GM18498 (cell line): ENCODE measurements at regions not wholly inside any gene's neighbourhood (a gene's known extent, or its start where the extent isn't known, plus 50 kb on each side); places are given as distances from the start of the nearest gene placed in this dataset.
"Not testable (repeated sequence)": the region's sequence is repeated elsewhere in the genome, so short reads cannot be mapped to it uniquely, and the experiment has no call there.

ENCODE experiments used
- ATAC-seq: cut with Tn5 transposase; IDR thresholded peaks from one replicate; pipeline ENCODE4 v1.9.1; 2021; ENCODE audit warnings: mild to moderate bottlenecking, moderate library complexity; ENCODE audit not compliant: unreplicated experiment

GRCh38 chr3:103564116-103564515 is 1129.3 kb downstream of the ZPLD1 start:
- ATAC-seq = not testable (repeated sequence)

- ATAC-seq = no peak
Measured at GRCh38 chr3:103585809-103586208, 1151.0 kb downstream of the ZPLD1 start.

DNA sequence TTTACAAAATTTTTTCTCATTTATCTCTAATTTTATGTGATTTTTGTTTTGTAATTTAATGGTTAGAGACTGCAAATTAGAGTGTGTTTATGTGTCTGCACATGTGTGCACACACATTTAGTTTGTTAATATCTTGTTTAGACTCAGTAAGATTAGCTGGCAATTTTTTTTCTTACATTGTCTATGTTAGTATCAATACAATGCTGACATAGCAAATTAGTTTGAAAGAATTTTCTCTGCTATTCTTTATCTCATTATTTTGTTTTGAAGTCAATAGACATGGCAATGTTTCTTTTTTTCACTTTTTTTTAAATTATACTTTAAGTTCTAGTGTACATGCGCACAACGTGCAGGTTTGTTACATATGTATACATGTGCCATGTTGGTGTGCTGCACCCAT is 1155.0 kb downstream of the ZPLD1 start:
- no peak for ATAC-seq

DNA sequence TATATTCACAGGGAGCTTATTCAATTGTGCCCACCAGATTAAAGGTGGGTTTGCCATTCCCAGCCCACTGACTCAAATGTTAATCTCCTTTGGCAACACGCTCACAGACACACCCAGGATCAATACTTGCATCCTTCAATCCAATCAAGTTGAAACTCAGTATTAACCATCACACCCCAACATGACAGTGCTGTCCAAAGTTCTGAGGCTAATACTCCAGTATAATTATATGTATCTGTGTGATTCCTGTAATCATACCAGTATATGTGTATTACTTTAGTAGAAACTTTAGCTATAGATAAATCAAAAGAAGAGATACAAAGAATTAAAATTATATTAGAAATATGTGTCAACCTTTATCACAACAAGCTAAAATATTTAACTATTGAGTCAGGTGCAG is 1166.0 kb downstream of the ZPLD1 start:
- ATAC-seq = no peak

- ATAC-seq = no peak
Measured at GRCh38 chr3:103601666-103602065, 1166.9 kb downstream of the ZPLD1 start.

GRCh38 chr3:103609472-103609871 is 1174.7 kb downstream of the ZPLD1 start:
- no peak for ATAC-seq

GRCh38 chr3:103613397-103614156 is 1178.8 kb downstream of the ZPLD1 start:
- ATAC-seq = no peak

- no peak for ATAC-seq
Measured at GRCh38 chr3:103614719-103615118, 1179.9 kb downstream of the ZPLD1 start.

DNA sequence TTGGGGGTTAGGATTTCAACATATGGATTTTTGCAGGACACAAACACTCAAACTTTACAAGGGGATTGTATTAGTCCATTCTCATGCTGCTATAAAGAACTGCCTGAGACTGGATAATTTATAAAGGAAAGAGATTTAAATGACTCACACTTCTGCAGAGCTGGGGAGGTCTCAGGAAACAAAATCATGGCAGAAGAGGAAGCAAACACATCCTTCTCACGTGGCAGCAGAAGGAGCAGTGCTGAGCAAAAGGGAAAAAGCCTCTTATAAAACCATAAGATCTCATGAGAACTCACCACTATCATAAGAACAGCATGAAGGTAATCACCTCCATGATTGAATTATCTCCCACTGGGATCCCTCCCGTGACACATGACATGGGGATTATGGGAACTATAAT is 1183.1 kb downstream of the ZPLD1 start:
- no peak for ATAC-seq

DNA sequence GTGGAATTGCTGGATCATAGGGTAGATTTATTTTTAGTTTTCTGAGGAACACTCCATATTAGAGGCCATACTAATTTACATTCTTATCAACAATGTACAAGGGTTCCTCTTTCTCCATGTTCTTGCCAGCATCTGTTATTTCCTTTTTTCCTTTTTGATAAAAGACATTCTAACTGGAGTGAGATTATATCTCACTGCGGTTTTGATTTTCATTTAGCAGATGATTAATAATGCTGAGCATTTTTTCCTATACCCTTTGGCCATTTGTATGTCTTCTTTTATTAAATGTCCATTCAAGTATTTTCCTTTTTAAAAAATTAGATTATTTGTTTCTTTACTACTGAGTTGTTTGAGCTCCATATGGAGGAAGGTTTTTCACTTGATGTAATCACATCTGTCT is 1189.5 kb downstream of the ZPLD1 start:
- no peak for ATAC-seq

DNA sequence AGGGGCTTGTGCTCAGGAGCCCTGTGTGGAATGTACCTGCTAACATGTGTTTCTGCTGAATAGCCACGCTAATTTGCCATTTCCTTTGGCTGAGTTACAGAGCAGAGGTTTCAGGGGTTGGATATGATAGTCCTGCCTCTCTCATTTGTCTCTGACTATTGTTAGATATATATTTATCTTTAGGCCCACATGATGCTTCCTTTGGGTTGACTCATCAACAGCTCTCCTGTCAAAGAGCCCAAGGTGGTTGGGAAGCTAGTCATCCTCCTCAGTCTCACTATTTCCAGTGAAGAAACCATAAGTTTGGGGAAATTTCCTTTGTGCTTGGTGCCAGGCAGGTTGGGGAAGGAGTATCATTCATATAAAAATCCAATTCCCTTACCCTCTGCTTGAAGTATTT is 1194.6 kb downstream of the ZPLD1 start:
- ATAC-seq = no peak

DNA sequence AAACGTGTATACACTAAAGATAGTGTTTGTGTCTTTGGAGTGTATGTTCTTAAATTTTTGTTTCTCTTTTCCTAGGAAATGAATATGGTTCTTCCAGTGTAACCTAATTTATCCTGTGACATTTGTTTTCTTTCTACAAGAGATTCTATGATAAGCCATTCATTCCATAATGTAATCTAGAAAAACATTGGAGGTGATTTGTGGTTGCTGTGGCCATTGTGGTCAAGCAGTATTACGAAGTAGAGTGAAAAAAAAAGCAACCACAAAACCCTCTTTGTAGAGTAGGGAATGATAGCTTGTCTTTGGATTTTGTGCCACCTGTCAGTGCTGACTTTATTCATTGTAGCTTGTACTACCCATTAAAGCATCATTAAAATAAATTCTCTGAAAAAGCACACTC is 1209.6 kb downstream of the ZPLD1 start:
- ATAC-seq = no peak

DNA sequence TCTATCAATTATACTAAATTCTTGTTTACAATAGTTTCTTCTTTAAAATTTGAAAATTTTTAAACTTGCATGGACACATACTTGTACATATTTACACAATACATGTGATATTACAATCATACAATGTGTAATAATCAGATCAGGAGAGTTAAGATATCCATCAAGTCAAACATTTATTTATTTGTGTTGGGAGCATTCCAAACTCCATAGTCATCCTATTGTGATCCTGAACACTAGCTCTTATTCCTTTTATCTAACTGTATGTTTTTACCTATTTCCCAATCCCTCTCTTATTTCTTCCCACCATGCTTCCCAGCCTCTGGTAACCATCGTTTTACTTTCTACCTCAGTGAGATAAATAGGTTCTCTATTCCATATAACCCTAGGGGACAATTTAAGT is 1219.2 kb downstream of the ZPLD1 start:
- no peak for ATAC-seq

DNA sequence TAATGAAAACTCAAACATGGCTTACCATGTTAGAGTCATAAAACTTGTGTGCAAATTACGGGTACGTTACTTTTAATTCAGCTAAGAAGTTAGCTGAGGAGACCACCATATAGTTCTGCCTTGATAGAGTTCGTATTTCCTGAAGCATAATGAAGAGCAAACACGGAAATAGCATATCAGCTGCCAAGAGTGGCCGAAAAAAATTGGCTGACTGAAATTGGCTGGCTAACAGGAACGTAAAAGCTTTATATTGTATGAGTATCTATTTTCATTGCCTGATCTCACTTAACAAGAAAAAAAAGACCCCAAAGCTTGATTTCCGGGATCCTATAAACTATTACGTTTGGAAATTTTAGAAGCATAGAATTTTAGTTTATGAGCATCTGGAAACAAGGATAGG is 1222.9 kb downstream of the ZPLD1 start:
- no peak for ATAC-seq

- ATAC-seq = no peak
Measured at GRCh38 chr3:103660810-103661209, 1226.0 kb downstream of the ZPLD1 start.

DNA sequence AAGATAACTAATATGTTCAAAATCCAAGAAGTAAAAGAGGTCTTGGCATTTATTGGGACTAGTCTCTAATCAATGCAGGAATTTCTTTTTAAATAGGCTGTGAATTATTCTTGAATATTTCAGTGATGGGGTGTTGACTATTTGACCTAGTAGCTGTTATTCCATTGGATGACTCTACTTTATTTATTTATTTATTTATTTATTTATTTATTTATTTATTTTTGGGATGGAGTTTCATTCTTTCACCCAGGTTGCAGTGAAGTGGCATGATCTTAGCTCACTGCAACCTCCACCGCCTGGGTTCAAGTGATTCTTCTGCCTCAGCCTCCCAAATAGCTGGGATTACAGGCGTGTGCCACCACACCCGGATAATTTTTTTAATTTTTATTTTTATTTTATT is 1227.8 kb downstream of the ZPLD1 start:
- no peak for ATAC-seq

GRCh38 chr3:103672346-103672745 is 1237.5 kb downstream of the ZPLD1 start:
- ATAC-seq = no peak

GRCh38 chr3:103684904-103685303 is 1250.1 kb downstream of the ZPLD1 start:
- ATAC-seq = no peak

GRCh38 chr3:103685939-103686338 is 1251.1 kb downstream of the ZPLD1 start:
- no peak for ATAC-seq

DNA sequence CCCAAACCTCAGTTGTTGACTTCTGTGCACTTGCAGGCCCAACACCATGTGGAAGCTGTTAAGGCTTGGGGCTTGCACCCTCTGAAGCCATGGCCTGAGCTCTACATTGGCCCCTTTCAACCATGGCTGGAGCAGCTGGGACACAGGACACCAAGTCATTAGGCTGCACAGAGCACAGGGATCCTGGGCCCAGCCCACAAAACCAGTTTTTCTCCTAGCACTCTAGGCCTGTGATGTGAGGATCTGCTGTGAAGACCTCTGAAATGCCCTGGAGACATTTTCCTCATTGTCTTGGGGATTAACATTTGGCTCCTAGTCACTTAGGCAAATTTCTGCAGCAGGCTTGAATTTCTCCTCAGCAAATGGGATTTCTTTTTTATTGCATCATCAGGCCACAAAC is 1255.7 kb downstream of the ZPLD1 start:
- no peak for ATAC-seq

- no peak for ATAC-seq
Measured at GRCh38 chr3:103693831-103694230, 1259.0 kb downstream of the ZPLD1 start.

DNA sequence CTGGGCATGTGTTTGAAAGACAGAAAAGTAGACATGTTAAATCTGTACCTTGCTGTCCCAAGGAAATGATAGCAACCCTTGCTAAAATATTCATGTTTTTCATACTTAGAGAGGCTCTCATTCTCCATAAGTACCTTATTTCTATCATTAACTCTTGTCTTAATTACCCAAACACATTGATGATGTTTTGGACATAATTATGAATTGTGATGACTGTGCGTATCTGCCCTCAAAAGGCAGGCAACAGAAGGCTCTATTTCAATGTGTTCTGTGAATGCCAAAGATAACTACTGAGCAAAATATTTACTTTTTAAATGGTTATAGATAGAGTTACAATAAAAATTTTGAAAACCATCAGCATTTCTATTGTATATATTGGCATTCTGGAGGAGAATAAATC is 1263.8 kb downstream of the ZPLD1 start:
- ATAC-seq = no peak

DNA sequence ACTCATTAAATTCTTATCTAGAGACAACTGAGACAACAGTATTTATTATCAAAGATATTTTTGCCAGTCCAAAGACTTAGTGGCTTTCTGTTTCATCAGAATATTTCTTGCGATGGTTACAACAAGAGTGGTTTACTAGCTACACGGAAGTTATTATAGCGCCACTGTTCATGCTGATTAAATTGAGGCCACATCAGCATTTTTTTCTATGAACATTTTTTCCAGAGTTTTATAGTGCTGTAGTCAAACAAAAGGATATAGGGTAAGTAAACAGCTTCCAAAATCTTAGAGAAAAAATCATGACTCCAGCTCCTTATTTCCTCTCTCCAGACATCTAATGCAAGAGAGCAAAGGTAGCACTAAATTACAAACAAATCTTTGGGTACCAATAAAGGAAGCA is 1264.4 kb downstream of the ZPLD1 start:
- no peak for ATAC-seq
